HepG2 (cell line): ENCODE measurements at regions not wholly inside any gene's neighbourhood (a gene's known extent, or its start where the extent isn't known, plus 50 kb on each side); places are given as distances from the start of the nearest gene placed in this dataset.
"Not testable (repeated sequence)": the region's sequence is repeated elsewhere in the genome, so short reads cannot be mapped to it uniquely, and the experiment has no call there.

Experiments
- ATAC-seq: fragments of 200-7000 bp; cut with Tn5 transposase; 3 replicates; pipeline ENCODE4 v1.9.1; 2020; ENCODE audit warnings: mild to moderate bottlenecking, moderate library complexity
- BruUV-seq: library from RNA; stranded (reverse); fragments of 400-500 nt; replicated peaks from 2 replicates; lab custom pipeline; 2021; lab: Mats Ljungman, UMichigan
- CTCF ChIA-PET: fragments of 300-600 bp; formaldehyde crosslinking; extraction: SDS; loops from one replicate; lab custom pipeline; 2021; ENCODE audit warnings: low total read pairs, inconsistent platforms, low intra/inter-chr PET ratio; lab: Yijun Ruan, JAX
- POLR2A ChIA-PET: fragments of 350-600 bp; sonication (Branson Sonifier 250); formaldehyde crosslinking; loops from one replicate; lab custom pipeline; 2020; ENCODE audit warnings: antibody characterized with exemption, inconsistent platforms; lab: Yijun Ruan, JAX
- DNase-seq: peaks from one replicate; pipeline ENCODE4 v3.0.0-alpha.2; 2015; ENCODE audit warnings: low spot score
- FAIRE-seq: peaks from 3 replicates; lab custom pipeline; 2011; peaks lifted over from hg19 to GRCh38; lab: Jason Lieb, UNC
- H2AFZ ChIP-seq: one replicate; pipeline ENCODE4 v1.6.1; 2011; ENCODE audit warnings: low read length, inconsistent platforms
- H3K27ac ChIP-seq: fragments of 300-600 bp; 3 replicates; pipeline ENCODE4 v1.8.0; 2011; ENCODE audit warnings: mixed run types, mild to moderate bottlenecking, mixed read lengths, low read length, inconsistent platforms; ENCODE audit not compliant: insufficient read depth; ENCODE audit errors: extremely low read length
- H3K27me3 ChIP-seq, 2 experiments: fragments of 200-600 bp in 1 of 2; 2 replicates in 1 of 2; 3 replicates in 1 of 2; pipeline versions ENCODE4 v1.6.0 to v1.8.0; 2011; ENCODE audit warnings: low read length in 2 of 2, mild to moderate bottlenecking in 2 of 2, moderate library complexity in 2 of 2, inconsistent platforms in 1 of 2; ENCODE audit not compliant: insufficient read depth in 2 of 2, control insufficient read depth in 1 of 2
- H3K36me3 ChIP-seq, 2 experiments: fragments of 200-600 bp in 1 of 2; replicated peaks in 1 of 2; 2 replicates in 1 of 2; 3 replicates in 1 of 2; pipeline versions ENCODE4 v1.5.1 to v1.8.0; 2011; ENCODE audit warnings: low read length in 2 of 2, inconsistent platforms in 1 of 2; ENCODE audit not compliant: insufficient read depth in 2 of 2, control insufficient read depth in 1 of 2
- H3K4me1 ChIP-seq: 2 replicates; pipeline ENCODE4 v1.5.1; 2012; ENCODE audit warnings: low read length, inconsistent platforms; ENCODE audit not compliant: insufficient read depth
- H3K4me2 ChIP-seq: 2 replicates; pipeline ENCODE4 v1.6.0; 2011; ENCODE audit warnings: low read depth, low read length, inconsistent platforms
- H3K4me3 ChIP-seq, 3 experiments: fragments of 200-600 bp in 1 of 3; sonication (generic), shearing (Covaris generic) in 1 of 3; replicated peaks in 1 of 3; 2 replicates each; pipeline ENCODE4 v1.5.1; 2011 to 2016; ENCODE audit warnings: low read length in 3 of 3, inconsistent platforms in 2 of 3, low read depth in 2 of 3, mild to moderate bottlenecking in 2 of 3, control low read depth in 1 of 3, mixed read lengths in 1 of 3; ENCODE audit not compliant: insufficient read depth in 1 of 3
- H3K79me2 ChIP-seq: one replicate; pipeline ENCODE4 v1.6.1; 2011; ENCODE audit warnings: low read length, inconsistent platforms; ENCODE audit not compliant: insufficient read depth
- H3K9ac ChIP-seq: 2 replicates; pipeline ENCODE4 v1.6.0; 2011; ENCODE audit warnings: mild to moderate bottlenecking, low read depth, low read length, inconsistent platforms; ENCODE audit not compliant: insufficient read depth
- H3K9me3 ChIP-seq: 2 replicates; pipeline ENCODE4 v1.5.1; 2012; ENCODE audit warnings: mild to moderate bottlenecking, low read length
- H4K20me1 ChIP-seq: 2 replicates; pipeline ENCODE4 v1.6.0; 2011; ENCODE audit warnings: inconsistent platforms, mild to moderate bottlenecking, low read length, moderate library complexity; ENCODE audit not compliant: insufficient read depth
- CEBPG ChIP-seq: IDR thresholded peaks from 2 replicates; pipeline ENCODE4 v1.6.1; 2016
- DR1 ChIP-seq: sonication (generic); formaldehyde crosslinking; IDR thresholded peaks from 2 replicates; pipeline ENCODE4 v1.8.0; 2021; ENCODE audit warnings: mild to moderate bottlenecking, missing genetic modification reagents, inconsistent platforms
- DRAP1 ChIP-seq: IDR thresholded peaks from 2 replicates; pipeline ENCODE4 v1.6.1; 2016; ENCODE audit warnings: missing genetic modification reagents, missing compliant biosample characterization
- ELF3 ChIP-seq: IDR thresholded peaks from 2 replicates; pipeline ENCODE4 v1.6.1; 2016; ENCODE audit warnings: missing genetic modification reagents, missing compliant biosample characterization
- FOXA1 ChIP-seq, 2 experiments: fragments of 450-650 bp in 1 of 2; sonication (generic) in 1 of 2; formaldehyde crosslinking in 1 of 2; IDR thresholded peaks; 2 replicates each; pipeline versions ENCODE4 v1.4.0 to v1.6.1; 2016 to 2020; ENCODE audit warnings: missing genetic modification reagents in 1 of 2
- FOXP1 ChIP-seq, 2 experiments: fragments of 450-650 bp in 1 of 2; IDR thresholded peaks; 2 replicates each; pipeline ENCODE4 v1.6.1; 2017 to 2018; ENCODE audit warnings: antibody characterized with exemption in 1 of 2
- HMG20B ChIP-seq: conservative IDR thresholded peaks from 2 replicates; pipeline ENCODE4 v1.6.1; 2016; ENCODE audit warnings: missing genetic modification reagents, missing compliant biosample characterization
- ISL2 ChIP-seq: sonication (generic); formaldehyde crosslinking; IDR thresholded peaks from 2 replicates; pipeline ENCODE4 v1.5.0; 2020; ENCODE audit warnings: missing genetic modification reagents
- MXD3 ChIP-seq: IDR thresholded peaks from 2 replicates; pipeline ENCODE4 v1.6.1; 2016; ENCODE audit warnings: mild to moderate bottlenecking, missing biosample characterization, missing genetic modification reagents
- MYC ChIP-seq: sonication (generic); formaldehyde crosslinking; IDR thresholded peaks from 2 replicates; pipeline ENCODE4 v1.9.0; 2021; ENCODE audit warnings: missing genetic modification reagents, borderline replicate concordance
- SOX6 ChIP-seq, 2 experiments: fragments of 450-650 bp in 1 of 2; sonication (generic) in 1 of 2; formaldehyde crosslinking in 1 of 2; IDR thresholded peaks; 2 replicates each; pipeline versions ENCODE4 v1.4.0 to v1.6.1; 2017 to 2020; ENCODE audit warnings: antibody characterized with exemption in 1 of 2, mild to moderate bottlenecking in 1 of 2, missing genetic modification reagents in 1 of 2
- ZBTB20 ChIP-seq: sonication (generic); formaldehyde crosslinking; IDR thresholded peaks from 2 replicates; pipeline ENCODE4 v1.8.1; 2023; ENCODE audit warnings: missing genetic modification reagents, low read depth, mild to moderate bottlenecking, borderline replicate concordance
- ZNF281 ChIP-seq: sonication (generic); formaldehyde crosslinking; IDR thresholded peaks from 2 replicates; pipeline ENCODE4 v1.4.0; 2020; ENCODE audit warnings: missing genetic modification reagents, borderline replicate concordance
- ZNF3 ChIP-seq: IDR thresholded peaks from 2 replicates; pipeline ENCODE4 v1.7.0; 2017; ENCODE audit warnings: inconsistent platforms
- ZNF331 ChIP-seq: sonication (generic); formaldehyde crosslinking; IDR thresholded peaks from 2 replicates; pipeline ENCODE4 v1.4.0; 2020; ENCODE audit warnings: missing genetic modification reagents
- ZNF557 ChIP-seq: sonication (generic); formaldehyde crosslinking; IDR thresholded peaks from 2 replicates; pipeline ENCODE4 v1.4.0; 2020; ENCODE audit warnings: missing genetic modification reagents
- ZNF891 ChIP-seq: sonication (generic); formaldehyde crosslinking; IDR thresholded peaks from 2 replicates; pipeline ENCODE4 v1.5.0; 2020; ENCODE audit warnings: mild to moderate bottlenecking, missing genetic modification reagents
- WGBS: methylation state at CpG from one replicate; pipeline ENCODE4 v1.1.6; 2017; ENCODE audit warnings: low lambda C conversion rate; 5-methylcytosine and 5-hydroxymethylcytosine counted together
- in situ Hi-C: cut with HindIII; loops from 2 replicates; pipeline ENCODE4 v1.10.0; 2017; ENCODE audit warnings: low pct_unique_long_range_greater_than_20kb; ENCODE audit not compliant: extremely low pct_ligation_motif_present
- intact Hi-C: fragments of 100-400 bp; cut with micrococcal nuclease; formaldehyde crosslinking; loops from one replicate; pipeline ENCODE4 v1.10.0; 2022; ENCODE audit not compliant: unreplicated experiment

- CTCF ChIA-PET; H3K4me3 ChIP-seq; ATAC-seq; in situ Hi-C loops; H3K9me3 ChIP-seq; FAIRE-seq; H3K36me3 ChIP-seq; BruUV-seq; H4K20me1 ChIP-seq; intact Hi-C loops; H3K27me3 ChIP-seq; H2AFZ ChIP-seq; H3K27ac ChIP-seq; H3K4me1 ChIP-seq; H3K79me2 ChIP-seq; H3K9ac ChIP-seq; POLR2A ChIA-PET; TF ChIP-seq FOXA1 (IDR thresholded peaks at IDR 0.05): not testable (repeated sequence)
- 18% methylated on average over 4 of the region's 8 CpGs for WGBS
- TF ChIP-seq ZNF281 (CRISPR knock-in tag) (peak; percentile 76; the same call in 1 of the 2 replicates), ELF3 (CRISPR knock-in tag) (0 out of 2 replicates have a peak, but pooled peaks have one; percentile 24), ZNF331 (peak; percentile 90), FOXA1 (CRISPR knock-in tag; IDR thresholded peaks at IDR 0.05) (peak; percentile 50; the same call in 1 of the 2 replicates)
- peak; percentile 9 for DNase-seq
- H3K4me2 ChIP-seq: 0 out of 2 replicates have a peak overlapping the region, but pooled peaks have one; percentile 3
These were observed 381.2 kb downstream of the XPNPEP1 start for GRCh38 chr10:109542050-109542603.

GRCh38 chr10:109534193-109534592 is 389.1 kb downstream of the XPNPEP1 start:
- no peaks in the 10 kb centered on the region for H3K36me3 ChIP-seq
- H3K9me3 ChIP-seq: peaks cover 13% of the 10 kb centered on the region
- in situ Hi-C loops: no loop called here
- ChIA-PET CTCF (no interaction called here), POLR2A (no interaction called here)
- H2AFZ ChIP-seq: no peak overlapping the region
- no TSS peak for BruUV-seq
- H3K27me3 ChIP-seq: no peaks in the 10 kb centered on the region
- intact Hi-C loops: no loop called here
- H3K9ac ChIP-seq: no peak overlapping the region
- 3% methylated on average over 3 of the region's 3 CpGs for WGBS
- DNase-seq (no peak), FAIRE-seq (no peak), ATAC-seq (no peak)
- H3K4me3 ChIP-seq: no peak overlapping the region
- no peaks in the 10 kb centered on the region for H3K4me1 ChIP-seq
- H3K27ac ChIP-seq: no peak overlapping the region
- H4K20me1 ChIP-seq: no peaks in the 10 kb centered on the region
- H3K4me2 ChIP-seq: no peak overlapping the region
- H3K79me2 ChIP-seq: no peaks in the 10 kb centered on the region
- no peak for TF ChIP-seq CEBPG (CRISPR knock-in tag)
- no peak for TF ChIP-seq ISL2 (CRISPR knock-in tag)
- TF ChIP-seq SOX6 (IDR thresholded peaks at IDR 0.05): no peak
- TF ChIP-seq SOX6 (CRISPR knock-in tag; IDR thresholded peaks at IDR 0.05): no peak
- TF ChIP-seq FOXP1 (IDR thresholded peaks at IDR 0.05): no peak
- no peak for TF ChIP-seq FOXP1 (CRISPR knock-in tag; IDR thresholded peaks at IDR 0.05)
- no peak for TF ChIP-seq ZBTB20 (CRISPR knock-in tag)
- TF ChIP-seq MYC (CRISPR knock-in tag): no peak
- no peak for TF ChIP-seq ZNF3
- TF ChIP-seq DRAP1 (CRISPR knock-in tag): no peak
- no peak for TF ChIP-seq DR1 (CRISPR knock-in tag)
- no peak for TF ChIP-seq ZNF891 (CRISPR knock-in tag)
- TF ChIP-seq ZNF557 (CRISPR knock-in tag): no peak
- no peak for TF ChIP-seq HMG20B (CRISPR knock-in tag)
- TF ChIP-seq MXD3 (CRISPR knock-in tag): no peak
